ENCODE measurements at regions not wholly inside any gene's neighbourhood (a gene's known extent, or its start where the extent isn't known, plus 50 kb on each side); places are given as distances from the start of the nearest gene placed in this dataset.
"Not testable (repeated sequence)": the region's sequence is repeated elsewhere in the genome, so short reads cannot be mapped to it uniquely, and the experiment has no call there.

DNA sequence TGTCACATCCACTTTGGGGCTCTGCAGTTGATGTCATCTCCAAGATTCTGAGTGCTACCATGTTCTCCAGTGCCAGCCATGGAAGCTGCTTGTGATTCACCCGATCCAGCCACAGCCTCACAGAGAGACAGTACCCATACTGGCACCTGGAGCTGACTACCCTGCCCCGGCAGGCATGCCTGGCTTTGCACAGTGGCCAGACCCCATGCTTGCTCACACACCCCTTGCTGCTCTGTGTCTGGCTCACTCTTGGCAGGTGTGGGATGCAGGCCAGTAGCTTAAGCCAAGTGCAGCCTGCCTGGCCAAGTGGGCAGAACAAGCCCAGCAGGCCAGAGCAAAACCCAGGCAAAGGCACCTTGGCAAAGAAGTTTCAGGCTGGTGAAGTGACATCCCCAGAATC lies 828.4 kb upstream of the VRK2 start:
- no peak for DNase-seq (ENCODE audit: low read depth in 4 of 4, low spot score in 3 of 4)

DNA sequence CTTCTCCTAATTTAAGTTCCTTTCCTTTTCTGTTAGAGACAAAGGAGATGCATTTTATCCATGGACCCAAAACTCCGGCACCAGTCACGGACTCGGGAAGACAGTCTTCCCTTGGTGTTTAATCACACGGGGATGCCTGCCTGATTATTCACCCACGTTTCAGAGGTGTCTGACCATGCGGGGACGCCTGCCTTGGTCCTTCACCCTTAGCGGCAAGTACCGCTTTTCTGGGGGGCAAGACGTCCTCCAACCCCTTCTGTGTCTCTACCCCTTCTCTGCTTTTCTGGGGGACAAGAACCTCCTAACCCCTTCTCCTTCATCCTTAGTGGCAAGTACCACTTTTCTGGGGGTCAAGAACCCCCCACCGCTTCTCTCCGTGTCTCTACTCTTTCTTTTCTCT lies 816.9 kb upstream of the VRK2 start:
- DNase-seq (ENCODE audit: low read depth in 4 of 4, low spot score in 3 of 4): not testable (repeated sequence)

DNA sequence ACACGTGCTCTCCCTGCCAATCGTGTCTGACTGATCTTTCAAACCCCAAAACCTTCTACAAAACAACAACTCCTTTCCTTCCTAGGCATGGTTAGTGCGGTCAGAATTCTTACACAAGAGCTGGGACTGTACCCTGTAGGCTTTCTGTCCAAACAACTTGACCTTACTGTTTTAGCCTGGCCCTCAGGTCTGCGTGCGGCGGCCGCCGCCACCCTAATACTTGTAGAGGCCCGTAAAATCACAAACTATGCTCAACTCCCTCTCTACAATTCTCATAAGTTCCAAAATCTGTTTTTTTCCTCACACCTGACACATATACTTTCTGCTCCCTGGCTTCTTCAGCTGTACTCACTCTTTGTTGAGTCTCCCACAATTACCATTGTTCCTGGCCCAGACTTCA lies 814.3 kb upstream of the VRK2 start:
- DNase-seq (ENCODE audit: low read depth in 4 of 4, low spot score in 3 of 4): not testable (repeated sequence)

DNA sequence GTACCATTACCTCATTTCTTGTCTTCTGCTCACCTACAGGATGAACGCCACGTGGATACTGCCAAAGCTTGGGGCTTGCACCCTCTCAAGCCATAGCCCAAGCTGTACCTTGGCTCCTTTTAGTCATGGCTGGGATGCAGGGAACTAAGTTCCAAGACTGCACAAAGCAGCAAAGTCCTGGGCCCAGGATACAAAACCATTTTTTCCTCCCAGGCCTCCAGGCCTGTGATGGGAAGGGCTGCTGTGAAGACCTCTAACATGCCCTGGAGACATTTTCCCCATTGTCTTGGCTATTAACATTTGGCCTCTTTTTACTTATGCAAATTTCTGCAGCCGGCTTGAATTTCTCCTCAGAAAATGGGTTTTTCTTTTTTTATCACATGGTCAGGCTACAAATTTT lies 795.1 kb upstream of the VRK2 start:
- DNase-seq (ENCODE audit: low read depth in 4 of 4, low spot score in 3 of 4): not testable (repeated sequence)

DNA sequence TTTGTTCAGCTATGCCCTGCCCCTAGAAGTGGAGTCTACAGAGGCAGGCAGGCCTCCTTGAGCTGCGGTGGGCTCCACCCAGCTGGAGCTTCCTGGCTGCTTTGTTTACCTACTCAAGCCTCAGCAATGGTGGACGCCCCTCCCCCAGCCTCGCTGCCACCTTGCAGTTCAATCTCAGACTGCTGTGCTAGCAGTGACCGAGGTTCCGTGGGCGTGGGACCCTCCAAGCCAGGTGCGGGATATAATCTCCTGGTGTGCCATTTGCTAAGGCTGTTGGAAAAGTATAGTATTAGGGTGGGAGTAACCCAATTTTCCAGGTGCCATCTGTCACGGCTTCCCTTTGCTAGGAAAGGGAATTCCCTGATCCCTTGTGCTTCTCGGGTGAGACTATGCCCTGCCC lies 770.2 kb upstream of the VRK2 start:
- DNase-seq (ENCODE audit: low read depth in 4 of 4, low spot score in 3 of 4): not testable (repeated sequence)

DNA sequence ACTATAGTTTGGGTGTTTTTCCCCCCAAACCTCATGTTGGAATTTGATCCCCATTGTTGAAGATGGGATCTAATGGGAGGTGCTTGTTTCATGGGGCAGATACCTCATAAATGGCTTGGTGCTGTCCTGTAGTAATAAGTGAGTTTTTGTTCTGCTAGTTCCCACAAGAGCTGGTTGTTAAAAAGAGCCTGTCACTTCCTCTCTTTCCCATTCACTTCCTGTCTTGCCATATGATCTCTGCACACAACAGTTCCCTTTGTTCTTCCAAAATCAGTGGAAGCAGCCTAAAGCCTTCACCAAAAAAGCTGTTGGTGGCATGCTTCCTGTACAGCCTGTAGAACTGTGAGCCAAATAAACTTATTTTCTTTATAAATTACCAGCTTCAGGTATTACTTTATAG lies 768.2 kb upstream of the VRK2 start:
- no peak for DNase-seq (ENCODE audit: low read depth in 4 of 4, low spot score in 3 of 4)

DNA sequence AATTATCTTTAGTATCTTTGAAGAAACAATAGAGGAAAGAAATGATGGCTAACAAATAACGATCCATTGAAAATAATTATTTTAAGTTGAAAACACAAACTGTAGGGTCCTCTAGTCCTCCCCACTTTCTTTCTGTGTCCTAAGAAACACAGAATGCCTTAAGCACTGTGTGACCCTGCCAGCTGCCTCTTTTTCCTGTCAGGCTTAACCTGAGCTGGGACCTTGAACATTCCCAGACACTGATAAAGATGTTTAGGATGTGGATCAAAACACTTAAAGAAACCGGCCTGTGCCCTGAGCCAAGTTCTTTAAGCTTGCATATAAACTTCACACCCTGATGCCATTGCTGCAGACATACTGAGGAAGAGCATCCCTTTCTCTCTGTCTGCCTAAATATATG lies 755.4 kb upstream of the VRK2 start:
- no peak for DNase-seq (ENCODE audit: low read depth in 4 of 4, low spot score in 3 of 4)

DNA sequence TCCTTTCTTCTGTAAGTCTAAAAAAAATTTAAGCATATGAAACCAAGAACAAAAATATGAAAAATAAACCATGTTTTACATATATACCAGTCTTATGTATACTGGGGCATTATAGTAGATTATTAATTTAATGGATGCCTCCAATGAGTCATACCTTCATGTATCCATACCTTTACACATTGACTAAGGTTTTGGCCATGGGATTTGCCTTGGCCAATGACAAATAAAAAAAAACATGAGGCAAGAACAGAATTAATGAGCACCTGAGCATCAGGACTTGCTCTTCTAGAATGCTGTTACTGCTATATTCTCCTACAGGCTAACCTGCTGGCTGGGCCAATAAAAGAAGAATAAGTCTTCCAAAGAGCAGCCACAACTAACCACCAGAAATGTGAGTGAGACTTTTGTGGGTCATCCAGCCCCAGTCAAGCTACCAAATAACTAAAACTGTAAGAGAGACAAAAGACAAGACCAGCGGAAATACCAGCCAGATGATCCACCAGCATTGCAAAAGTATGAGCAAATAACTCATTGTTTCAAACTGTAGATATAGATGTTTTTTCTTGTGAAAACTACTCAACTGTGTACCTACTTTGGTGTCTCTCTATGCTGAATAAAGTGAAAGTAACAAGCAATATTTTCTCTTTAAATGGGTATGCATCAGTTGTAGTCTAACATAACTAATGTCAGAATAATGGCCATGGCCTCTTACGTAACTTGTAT lies 749.6 kb upstream of the VRK2 start:
- no peak for DNase-seq (ENCODE audit: low read depth in 4 of 4, low spot score in 3 of 4)

DNA sequence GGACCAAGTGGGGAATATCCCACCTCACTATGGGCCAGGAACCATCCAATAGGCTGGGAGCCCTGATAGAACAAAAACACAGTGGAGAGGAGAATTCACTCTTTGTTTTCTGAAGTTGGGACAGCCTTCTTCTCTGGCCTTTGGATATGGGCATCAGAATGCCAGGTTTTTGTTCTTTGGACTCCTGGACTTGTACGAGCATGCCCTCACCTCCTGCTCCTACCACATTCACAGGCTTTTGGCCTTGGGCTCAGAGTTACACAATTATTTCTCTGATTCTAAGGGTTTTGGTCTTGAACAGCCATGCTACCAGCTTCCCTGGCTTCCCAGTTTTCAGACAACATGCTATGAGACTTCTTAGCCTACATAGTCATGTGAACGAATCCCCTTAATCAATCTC lies 732.9 kb upstream of the VRK2 start:
- no peak for DNase-seq (ENCODE audit: low read depth in 4 of 4, low spot score in 3 of 4)

DNA sequence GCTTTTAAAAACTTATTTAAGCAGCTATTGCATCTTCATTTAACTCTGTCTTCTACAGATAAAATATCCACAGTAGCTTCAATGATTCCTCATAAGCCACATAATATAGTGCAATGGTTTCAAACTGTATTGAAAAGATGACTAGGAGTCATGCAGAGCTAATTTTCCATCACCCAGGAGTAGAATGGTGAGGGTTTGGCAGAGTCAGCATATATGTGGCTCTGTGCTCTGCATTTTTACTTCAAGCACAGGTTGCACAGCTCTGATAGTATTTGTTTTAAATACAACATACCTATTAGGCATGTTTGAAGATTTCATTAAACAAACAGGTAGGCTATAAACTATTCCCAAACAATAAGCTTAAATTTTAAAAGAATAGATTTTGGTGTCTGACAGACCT lies 731.9 kb upstream of the VRK2 start:
- DNase-seq (ENCODE audit: low read depth in 4 of 4, low spot score in 3 of 4): no peak

DNA sequence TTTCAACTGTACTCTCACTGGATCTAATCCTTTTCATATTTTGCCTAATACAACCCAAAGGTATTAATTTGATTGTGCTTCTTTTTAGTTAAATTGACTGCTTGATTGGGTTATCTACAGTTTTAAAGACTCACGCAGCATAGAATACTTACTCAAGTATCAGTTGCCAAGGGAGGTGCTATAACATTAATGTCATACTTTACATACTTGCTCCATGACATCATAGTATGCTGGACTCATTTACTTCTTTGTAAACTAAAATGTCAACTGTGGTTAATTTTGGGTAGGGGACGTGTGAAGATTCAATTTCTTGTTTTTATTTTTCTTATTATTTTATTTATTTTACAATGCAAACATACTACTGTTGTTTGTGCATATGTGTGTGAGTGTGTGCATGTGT lies 716.2 kb upstream of the VRK2 start:
- DNase-seq (ENCODE audit: low read depth in 4 of 4, low spot score in 3 of 4): no peak

DNA sequence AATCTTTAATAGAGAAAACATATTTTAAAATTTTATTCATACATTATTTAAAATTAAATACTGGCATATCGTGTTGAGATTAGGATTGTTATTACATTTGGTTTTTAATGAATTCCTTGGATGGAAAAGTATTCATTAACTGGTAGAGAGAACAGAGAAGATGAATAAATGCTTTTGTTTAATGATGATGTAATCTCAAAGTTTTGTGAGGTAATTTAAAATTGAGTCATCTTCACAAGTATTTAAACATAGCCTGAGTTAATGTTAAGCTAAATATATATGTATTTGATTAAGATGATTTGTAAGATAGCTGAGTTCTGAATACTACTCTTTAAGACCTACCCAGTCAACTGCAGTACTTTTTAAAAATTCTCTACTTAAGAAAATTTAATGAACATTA lies 713.4 kb upstream of the VRK2 start:
- no peak for DNase-seq (ENCODE audit: low read depth in 4 of 4, low spot score in 3 of 4)

DNA sequence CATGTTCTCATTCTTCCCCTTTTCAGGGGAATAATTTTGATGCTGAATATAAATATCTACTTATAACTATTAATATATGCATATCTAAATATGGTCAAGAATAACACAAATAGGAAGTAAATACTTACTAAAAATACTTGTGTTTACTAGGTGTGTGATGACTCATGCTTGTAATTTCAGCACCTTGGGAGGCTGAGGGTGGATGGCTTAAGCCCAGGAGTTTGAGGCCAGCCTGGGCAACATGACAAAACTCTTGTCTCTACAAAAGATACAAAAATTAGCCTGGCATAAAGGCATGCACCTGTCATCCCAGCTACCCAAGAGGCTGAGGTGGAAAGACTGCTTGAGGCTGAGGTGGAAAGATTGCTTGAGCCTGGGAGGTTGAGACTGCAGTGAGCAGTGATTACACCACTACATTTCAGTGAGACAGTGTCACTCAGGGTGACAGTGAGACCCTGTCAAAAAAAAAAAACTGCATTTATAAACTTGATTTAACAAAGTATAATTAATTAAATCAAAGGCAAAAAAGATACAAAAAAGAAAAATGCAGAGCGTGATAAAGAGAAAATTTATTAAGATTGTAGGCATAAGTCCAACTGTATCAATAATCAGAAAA lies 703.1 kb upstream of the VRK2 start:
- DNase-seq (ENCODE audit: low read depth in 4 of 4, low spot score in 3 of 4): no peak

DNA sequence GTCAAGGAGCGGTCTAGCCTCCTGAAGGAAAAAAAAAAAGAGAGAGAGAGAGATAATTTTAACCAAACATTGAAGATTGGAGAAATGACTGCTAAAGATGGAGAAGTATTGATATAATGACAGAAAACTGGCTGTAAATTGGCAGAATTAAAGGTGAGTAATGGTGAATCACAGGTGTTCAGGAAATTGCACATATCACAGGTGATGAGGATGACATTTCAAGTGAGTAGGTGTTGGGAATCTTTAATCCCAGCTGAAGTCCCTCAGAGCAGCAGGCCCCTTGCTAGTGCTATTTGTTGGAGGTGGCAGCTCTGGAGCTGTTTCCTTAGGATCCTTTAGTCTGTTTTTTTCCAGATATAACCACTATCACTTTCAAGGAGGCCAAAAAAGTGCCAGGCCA lies 678.4 kb upstream of the VRK2 start:
- DNase-seq (ENCODE audit: low read depth in 4 of 4, low spot score in 3 of 4): no peak

DNA sequence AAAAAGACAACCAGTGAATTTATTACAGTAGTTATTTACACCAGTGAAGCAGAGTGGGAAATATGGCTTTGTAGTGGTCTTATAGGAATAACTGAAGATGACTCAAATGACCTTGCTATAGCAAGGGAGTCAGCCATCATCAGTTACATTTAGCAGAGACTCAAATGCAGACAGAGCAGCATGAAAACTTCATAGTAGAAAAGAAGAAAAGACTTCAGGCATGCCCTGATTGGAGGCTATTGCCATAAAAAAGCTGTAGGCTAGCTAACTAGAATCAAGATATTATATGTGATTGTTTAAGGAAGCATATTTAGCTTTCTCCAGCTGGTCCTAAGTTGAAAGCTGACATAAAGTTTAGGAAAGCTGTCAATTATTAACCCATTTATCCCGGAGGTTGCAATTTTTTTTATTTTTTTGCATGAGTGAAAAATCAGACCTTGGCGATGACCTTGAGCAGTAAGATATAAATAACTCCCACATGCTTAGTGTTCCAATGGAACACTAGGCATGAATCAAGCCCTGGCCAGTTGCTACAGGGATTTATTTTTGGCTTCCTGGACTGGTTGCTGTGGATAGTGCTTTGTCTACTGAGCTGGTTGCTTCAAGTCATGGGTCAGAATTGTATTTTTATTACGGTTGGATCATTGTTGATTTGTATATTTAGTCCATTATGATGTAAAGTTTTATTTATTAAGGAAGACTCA lies 675.6 kb upstream of the VRK2 start:
- DNase-seq (ENCODE audit: low read depth in 4 of 4, low spot score in 3 of 4): peak in 1 of 4 donors; percentile 0

DNA sequence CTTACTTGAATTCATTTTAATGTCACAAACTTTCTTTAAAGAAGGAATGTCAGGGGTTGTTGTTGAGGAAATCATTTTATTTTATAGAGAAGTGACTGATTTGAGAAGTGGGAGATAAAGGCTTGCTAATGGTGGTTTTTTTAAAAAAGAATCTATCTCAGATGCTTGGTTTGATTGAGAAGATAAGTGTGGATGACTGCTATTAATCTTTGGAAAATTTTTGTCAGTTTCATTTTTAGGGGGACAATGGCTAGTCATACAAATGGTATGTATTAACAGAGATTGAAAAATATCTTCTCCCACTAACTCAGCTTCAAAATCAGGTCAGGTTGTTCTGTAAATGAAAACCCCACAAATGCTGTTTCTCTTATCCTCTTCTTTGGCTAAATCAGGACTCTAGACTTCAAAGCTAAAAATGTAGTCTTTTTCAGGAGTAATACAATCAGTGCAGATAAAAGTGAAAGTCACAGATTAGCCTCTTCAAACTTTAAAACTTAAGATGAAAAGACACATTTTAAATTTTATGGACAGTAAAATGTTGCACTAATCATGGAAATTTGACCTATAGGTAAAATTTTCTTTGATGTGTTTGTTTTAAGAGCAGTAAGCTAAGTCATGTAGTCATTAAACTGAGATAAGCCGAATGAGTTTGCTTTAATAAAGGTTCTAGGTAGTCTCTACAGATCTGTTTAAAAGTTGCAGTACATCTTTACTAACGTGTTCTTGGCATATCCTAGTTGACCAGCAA lies 674.2 kb upstream of the VRK2 start:
- DNase-seq (ENCODE audit: low read depth in 4 of 4, low spot score in 3 of 4): no peak

DNA sequence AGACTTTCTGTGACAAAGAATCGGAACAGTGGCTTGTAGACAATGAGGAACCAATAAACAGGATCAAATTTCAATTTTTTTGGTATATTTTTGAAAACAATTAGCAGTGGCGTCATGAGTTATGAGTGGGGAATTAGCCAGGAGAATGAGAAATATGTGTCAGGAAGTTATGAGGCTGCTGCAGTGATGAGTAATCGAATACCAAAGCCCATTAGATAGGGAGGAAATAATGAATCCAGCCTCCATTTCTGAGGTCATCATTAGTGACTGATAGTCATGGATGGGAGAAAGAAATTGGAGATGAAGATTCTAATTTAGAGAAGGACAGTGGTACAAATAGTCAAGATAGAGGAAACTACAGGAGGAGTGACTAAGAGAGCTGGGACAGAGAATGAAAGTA lies 673.1 kb upstream of the VRK2 start:
- no peak for DNase-seq (ENCODE audit: low read depth in 4 of 4, low spot score in 3 of 4)

DNA sequence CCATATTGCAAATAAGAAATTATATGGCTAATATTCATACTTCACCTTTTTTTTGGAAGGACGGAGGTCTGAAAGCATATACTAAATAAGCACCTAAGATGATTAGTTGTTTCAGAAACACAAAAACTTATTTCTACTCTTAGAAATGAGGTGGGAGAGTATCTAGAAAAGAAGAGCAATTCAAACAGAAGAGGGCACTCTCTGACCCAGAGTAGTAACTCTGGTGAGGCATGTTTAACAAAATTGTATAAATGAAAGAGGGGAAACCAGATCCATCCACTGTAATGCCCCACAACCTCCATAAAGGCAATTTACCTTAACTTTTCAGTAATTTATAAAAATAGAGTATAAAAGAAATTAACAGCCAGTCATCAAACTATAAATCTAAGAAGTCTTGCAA lies 669.6 kb upstream of the VRK2 start:
- DNase-seq (ENCODE audit: low read depth in 4 of 4, low spot score in 3 of 4): no peak

DNA sequence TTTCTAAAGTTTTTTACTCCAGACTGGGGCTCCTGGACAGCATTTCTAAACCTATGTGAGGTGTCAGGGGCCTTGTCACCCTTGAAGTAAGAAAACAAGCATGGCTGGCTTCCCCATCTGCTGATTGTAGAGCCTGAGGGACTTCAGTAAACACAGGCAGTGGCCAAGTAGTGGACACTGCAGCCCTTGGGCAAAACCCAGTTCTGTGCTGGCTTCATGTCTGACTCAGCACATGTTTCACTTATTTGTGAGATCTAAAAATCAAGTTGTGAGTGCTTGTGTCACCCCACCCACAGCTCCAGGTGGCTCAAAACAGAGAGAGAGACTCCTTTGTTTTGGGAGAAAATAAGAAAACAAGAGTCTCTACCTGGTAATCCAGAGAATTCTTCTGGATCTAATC lies 660.3 kb upstream of the VRK2 start:
- no peak for DNase-seq (ENCODE audit: low read depth in 4 of 4, low spot score in 3 of 4)

DNA sequence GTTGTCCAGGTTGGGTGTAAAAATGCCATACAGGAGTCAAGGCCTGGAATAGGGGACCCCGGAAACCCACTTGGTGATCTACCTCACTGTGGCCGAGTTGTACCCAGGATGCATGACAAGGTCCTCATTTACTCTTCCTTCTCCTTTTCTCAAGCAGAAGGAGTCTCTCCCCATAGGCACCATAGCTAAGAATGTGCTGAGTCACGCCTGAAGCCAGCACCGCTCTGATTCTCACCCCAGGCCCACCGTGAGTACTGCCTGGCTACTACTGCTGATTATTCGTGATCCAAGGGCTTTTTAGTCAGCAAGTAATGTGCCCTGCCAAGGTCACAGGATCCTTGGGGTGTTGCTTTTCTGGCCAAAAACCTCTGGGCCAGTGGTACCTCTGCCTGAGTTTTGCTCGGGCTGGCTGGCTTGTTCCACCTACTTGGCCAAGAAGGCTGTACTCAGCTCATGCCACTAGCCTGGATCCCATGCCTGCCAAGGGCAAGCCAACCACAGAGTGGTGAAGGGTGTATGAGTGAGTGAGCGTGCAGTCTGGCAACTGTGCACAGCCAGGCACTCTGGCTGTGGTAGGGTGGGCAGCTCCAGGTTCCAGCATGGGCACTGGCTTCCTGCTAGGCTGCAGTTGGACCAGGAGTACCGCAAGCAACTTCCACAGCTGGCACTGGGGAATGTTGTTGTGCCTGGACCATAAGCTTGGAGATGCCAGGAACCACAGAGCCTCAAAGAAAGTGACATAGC lies 650.1 kb upstream of the VRK2 start:
- no peak for DNase-seq (ENCODE audit: low read depth in 4 of 4, low spot score in 3 of 4)
